ENCODE measurements at regions not wholly inside any gene's neighbourhood (a gene's known extent, or its start where the extent isn't known, plus 50 kb on each side); places are given as distances from the start of the nearest gene placed in this dataset.

GRCh38 chr1:182139496-182139895 lies 78.0 kb upstream of the ZNF648 start:
- Histone ChIP-seq H3K27me3 (ENCODE audit: control insufficient read depth, extremely low read depth, insufficient read depth, low read length) (no peaks in the 10 kb centered on the region), H3K4me3 (ENCODE audit: control insufficient read depth in 2 of 3, extremely low read depth in 1 of 3, insufficient read depth in 2 of 3, low read depth in 1 of 3, low read length in 3 of 3) (no peak overlapping the region), H4K20me1 (ENCODE audit: control insufficient read depth, extremely low read depth, insufficient read depth, low read length) (no peaks in the 10 kb centered on the region), H3K9ac (ENCODE audit: control insufficient read depth, extremely low read depth, insufficient read depth, low read length) (no peak overlapping the region), H3K9me1 (ENCODE audit: control insufficient read depth, extremely low read depth, insufficient read depth, low read length) (no peaks in the 10 kb centered on the region), H3K27ac (ENCODE audit: control insufficient read depth, insufficient read depth, low read length) (no peak overlapping the region), H3K79me2 (ENCODE audit: control insufficient read depth, insufficient read depth, low read length) (no peaks in the 10 kb centered on the region), H2AFZ (ENCODE audit: control insufficient read depth, low read length) (no peak overlapping the region), H3K4me1 (ENCODE audit: control insufficient read depth, extremely low read depth, insufficient read depth, low read length) (peaks cover 18% of the 10 kb centered on the region), H3K9me3 (ENCODE audit: control insufficient read depth, low read depth, low read length) (no peaks in the 10 kb centered on the region), H3K4me2 (ENCODE audit: control insufficient read depth, extremely low read depth, insufficient read depth, low read depth, low read length) (no peak overlapping the region), H3K36me3 (ENCODE audit: control insufficient read depth in 2 of 2, extremely low read depth in 1 of 2, insufficient read depth in 2 of 2, low read length in 2 of 2) (no peaks in the 10 kb centered on the region)
- dilution Hi-C loops (cut with MboI; ENCODE audit: extremely low pct_ligation_motif_present, low sequenced_read_pairs), result no loop called here
- TF ChIP-seq CTCF (optimal IDR thresholded peaks at IDR 0.05 in 1 of 3, IDR thresholded peaks at IDR 0.05 in 1 of 3, conservative IDR thresholded peaks at IDR 0.05 in 1 of 3; ENCODE audit: extremely low read depth in 1 of 3, insufficient read depth in 2 of 3, low read length in 3 of 3), result no peak
- no peak for TF ChIP-seq EZH2 (IDR thresholded peaks at IDR 0.05; ENCODE audit: low read length)
- no peak for FAIRE-seq
- DNase-seq (ENCODE audit: low read depth, low spot score), result no peak

GRCh38 chr1:182137546-182137945 lies 76.0 kb upstream of the ZNF648 start:
- Histone ChIP-seq H3K4me2 (ENCODE audit: control insufficient read depth, extremely low read depth, insufficient read depth, low read depth, low read length) (no peak overlapping the region), H3K27ac (ENCODE audit: control insufficient read depth, insufficient read depth, low read length) (no peak overlapping the region), H2AFZ (ENCODE audit: control insufficient read depth, low read length) (no peak overlapping the region), H3K4me3 (ENCODE audit: control insufficient read depth in 2 of 3, extremely low read depth in 1 of 3, insufficient read depth in 2 of 3, low read depth in 1 of 3, low read length in 3 of 3) (no peak overlapping the region), H3K9me3 (ENCODE audit: control insufficient read depth, low read depth, low read length) (peaks cover 1% of the 10 kb centered on the region), H3K79me2 (ENCODE audit: control insufficient read depth, insufficient read depth, low read length) (no peaks in the 10 kb centered on the region), H3K9me1 (ENCODE audit: control insufficient read depth, extremely low read depth, insufficient read depth, low read length) (no peaks in the 10 kb centered on the region), H3K4me1 (ENCODE audit: control insufficient read depth, extremely low read depth, insufficient read depth, low read length) (peaks cover 4% of the 10 kb centered on the region), H4K20me1 (ENCODE audit: control insufficient read depth, extremely low read depth, insufficient read depth, low read length) (no peaks in the 10 kb centered on the region), H3K9ac (ENCODE audit: control insufficient read depth, extremely low read depth, insufficient read depth, low read length) (no peak overlapping the region), H3K36me3 (ENCODE audit: control insufficient read depth in 2 of 2, extremely low read depth in 1 of 2, insufficient read depth in 2 of 2, low read length in 2 of 2) (no peaks in the 10 kb centered on the region), H3K27me3 (ENCODE audit: control insufficient read depth, extremely low read depth, insufficient read depth, low read length) (no peaks in the 10 kb centered on the region)
- no peak for FAIRE-seq
- dilution Hi-C loops (cut with MboI; ENCODE audit: extremely low pct_ligation_motif_present, low sequenced_read_pairs), result no loop called here
- TF ChIP-seq CTCF (optimal IDR thresholded peaks at IDR 0.05 in 1 of 3, IDR thresholded peaks at IDR 0.05 in 1 of 3, conservative IDR thresholded peaks at IDR 0.05 in 1 of 3; ENCODE audit: extremely low read depth in 1 of 3, insufficient read depth in 2 of 3, low read length in 3 of 3), result no peak
- no peak for TF ChIP-seq EZH2 (IDR thresholded peaks at IDR 0.05; ENCODE audit: low read length)
- no peak for DNase-seq (ENCODE audit: low read depth, low spot score)

Measured in keratinocyte (primary cell).